ENCODE measurements at regions not wholly inside any gene's neighbourhood (a gene's known extent, or its start where the extent isn't known, plus 50 kb on each side); places are given as distances from the start of the nearest gene placed in this dataset.

DNA sequence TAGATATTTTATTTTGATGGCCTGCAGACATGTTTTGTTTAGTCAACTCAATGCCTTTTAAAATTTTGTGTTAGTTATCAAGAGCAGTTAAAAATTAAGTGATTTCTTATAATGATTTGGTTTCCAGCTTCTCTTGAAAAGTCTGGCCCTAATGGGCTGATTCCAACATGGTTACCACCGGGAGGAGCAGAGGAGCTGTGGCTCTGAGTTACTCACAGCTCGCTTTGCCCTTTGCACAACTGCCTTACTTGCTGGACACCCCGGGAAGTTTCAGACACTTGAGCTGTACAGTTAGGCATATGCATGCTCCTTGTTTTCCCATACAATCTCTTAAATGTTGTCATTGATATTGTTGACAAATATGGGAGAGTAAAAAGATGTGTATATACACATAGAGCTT is 173.1 kb upstream of the MMS22L start:
- POLR2A ChIA-PET (ENCODE audit: partially characterized antibody) = no interaction called here
- no peak overlapping the region for H3K4me2 ChIP-seq (ENCODE audit: insufficient read depth in 1 of 2, low read depth in 2 of 2, low read length in 2 of 2)

More for the DNA sequence above, 173.1 kb upstream of the MMS22L start:
- Histone ChIP-seq H2BK120ac (replicated peaks; ENCODE audit: low read depth, low read length) (no peak overlapping the region), H3K23ac (ENCODE audit: insufficient read length) (no peak overlapping the region), H4K5ac (ENCODE audit: insufficient read length, low read depth, low read length) (no peak overlapping the region), H3K56ac (replicated peaks; ENCODE audit: insufficient read length, low read depth, low read length) (no peak overlapping the region), H3K27me3 (replicated peaks in 1 of 4; ENCODE audit: control insufficient read depth in 3 of 4, extremely low read depth in 1 of 4, insufficient read depth in 3 of 4, low read length in 3 of 4) (no peaks in the 10 kb centered on the region), H4K8ac (ENCODE audit: extremely low read depth, insufficient read depth, low read length) (no peak overlapping the region), H3K79me1 (ENCODE audit: low read depth, low read length) (no peaks in the 10 kb centered on the region), H3K4me3 (ENCODE audit: extremely low read depth in 1 of 4, insufficient read depth in 2 of 4, low read depth in 3 of 4, low read length in 4 of 4) (no peak overlapping the region), H3K4ac (replicated peaks; ENCODE audit: insufficient read length, low read depth, low read length) (no peak overlapping the region), H3K79me2 (ENCODE audit: control insufficient read depth in 1 of 2, insufficient read depth in 2 of 2, low read length in 2 of 2) (no peaks in the 10 kb centered on the region), H2AFZ (ENCODE audit: low read length) (no peak overlapping the region), H3K9me3 (ENCODE audit: insufficient read depth in 2 of 2, low read depth in 1 of 2, low read length in 1 of 2) (no peaks in the 10 kb centered on the region), H3K9ac (replicated peaks in 1 of 4; ENCODE audit: extremely low read depth in 1 of 4, low read depth in 3 of 4, low read length in 3 of 4) (no peak overlapping the region), H2BK20ac (ENCODE audit: low read length) (no peak overlapping the region), H3K27ac (ENCODE audit: low read depth, low read length) (no peak overlapping the region), H3K14ac (ENCODE audit: insufficient read length) (no peak overlapping the region), H2AK5ac (ENCODE audit: low read depth, low read length) (no peak overlapping the region), H3K4me1 (replicated peaks in 1 of 4; ENCODE audit: control insufficient read depth in 3 of 4, insufficient read depth in 4 of 4, low read length in 3 of 4) (peaks cover 0 to 4% (median 0%) of the 10 kb centered on the region in 4 experiments; a peak in 1 of 7 replicates), H3K36me3 (ENCODE audit: control insufficient read depth in 2 of 4, insufficient read depth in 4 of 4, low read length in 3 of 4) (no peaks in the 10 kb centered on the region), H2BK15ac (ENCODE audit: low read length) (no peak overlapping the region), H2BK5ac (ENCODE audit: low read depth, low read length) (no peak overlapping the region), H4K91ac (replicated peaks; ENCODE audit: insufficient read length, low read length) (no peak overlapping the region), H2BK12ac (ENCODE audit: low read depth, low read length) (no peak overlapping the region), H3K18ac (ENCODE audit: extremely low read depth, low read length) (no peak overlapping the region), H3K23me2 (ENCODE audit: low read depth, low read length) (no peaks in the 10 kb centered on the region), H4K20me1 (replicated peaks in 1 of 2; ENCODE audit: control insufficient read depth in 1 of 2, insufficient read depth in 2 of 2, low read length in 2 of 2) (no peaks in the 10 kb centered on the region)
- DNase-seq (ENCODE audit: low read depth in 1 of 2, low spot score in 2 of 2) (no peak), FAIRE-seq (peak; percentile 13)
- CTCF ChIA-PET (ENCODE audit: partially characterized antibody) = interaction anchor here (0.6 to 1.4 kb wide), 8 partner anchors 10 to 1375 kb away, joined by 3 to 4 read pairs (median 3); no protein-coding TSS in a partner anchor
- WGBS, 2 experiments (ENCODE audit: extremely low coverage in 1 of 2, insufficient coverage in 1 of 2, insufficient read length in 1 of 2, insufficient replicate concordance in 2 of 2, low coverage in 1 of 2, low lambda C conversion rate in 2 of 2, missing lambda C conversion rate in 1 of 2) = 92% methylated on average over 3 of the region's 3 CpGs; no CpG with 5 or more reads in 1 of the 2 experiments
- TF ChIP-seq RAD21 (IDR thresholded peaks at IDR 0.05 in 1 of 2, conservative IDR thresholded peaks at IDR 0.05 in 1 of 2; ENCODE audit: low read depth in 2 of 2, low read length in 2 of 2) (peak; percentile 42 to 47; a peak in 3 of 4 replicates), TBP (IDR thresholded peaks at IDR 0.05; ENCODE audit: low read depth, low read length) (no peak)
- TF ChIP-seq, protein P1, sequence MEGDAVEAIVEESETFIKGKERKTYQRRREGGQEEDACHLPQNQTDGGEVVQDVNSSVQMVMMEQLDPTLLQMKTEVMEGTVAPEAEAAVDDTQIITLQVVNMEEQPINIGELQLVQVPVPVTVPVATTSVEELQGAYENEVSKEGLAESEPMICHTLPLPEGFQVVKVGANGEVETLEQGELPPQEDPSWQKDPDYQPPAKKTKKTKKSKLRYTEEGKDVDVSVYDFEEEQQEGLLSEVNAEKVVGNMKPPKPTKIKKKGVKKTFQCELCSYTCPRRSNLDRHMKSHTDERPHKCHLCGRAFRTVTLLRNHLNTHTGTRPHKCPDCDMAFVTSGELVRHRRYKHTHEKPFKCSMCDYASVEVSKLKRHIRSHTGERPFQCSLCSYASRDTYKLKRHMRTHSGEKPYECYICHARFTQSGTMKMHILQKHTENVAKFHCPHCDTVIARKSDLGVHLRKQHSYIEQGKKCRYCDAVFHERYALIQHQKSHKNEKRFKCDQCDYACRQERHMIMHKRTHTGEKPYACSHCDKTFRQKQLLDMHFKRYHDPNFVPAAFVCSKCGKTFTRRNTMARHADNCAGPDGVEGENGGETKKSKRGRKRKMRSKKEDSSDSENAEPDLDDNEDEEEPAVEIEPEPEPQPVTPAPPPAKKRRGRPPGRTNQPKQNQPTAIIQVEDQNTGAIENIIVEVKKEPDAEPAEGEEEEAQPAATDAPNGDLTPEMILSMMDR (IDR thresholded peaks at IDR 0.05; ENCODE audit: control extremely low read depth in 1 of 3, insufficient read depth in 1 of 3, low read depth in 1 of 3, low read length in 3 of 3) = peak in 1 of 3 experiments; percentile 23; a peak in 2 of 4 replicates
